Panc1 (cell line): ENCODE measurements at regions not wholly inside any gene's neighbourhood (a gene's known extent, or its start where the extent isn't known, plus 50 kb on each side); places are given as distances from the start of the nearest gene placed in this dataset.

Experiments
- ATAC-seq: fragments of 200-7000 bp; cut with Tn5 transposase; 2 replicates; pipeline ENCODE4 v1.9.1; 2020; ENCODE audit warnings: mild to moderate bottlenecking, moderate library complexity
- BruUV-seq: library from RNA; stranded (reverse); fragments of 400-500 nt; replicated peaks from 2 replicates; lab custom pipeline; 2021; lab: Mats Ljungman, UMichigan
- CTCF ChIA-PET: fragments of 300-600 bp; sonication (Branson Sonifier 250); formaldehyde crosslinking; loops from one replicate; lab custom pipeline; 2022; ENCODE audit warnings: antibody characterized with exemption; lab: Charles Lee
- POLR2A ChIA-PET: fragments of 300-600 bp; sonication (Branson Sonifier 250); formaldehyde crosslinking; loops from one replicate; lab custom pipeline; 2022; ENCODE audit warnings: antibody characterized with exemption; lab: Charles Lee
- DNase-seq: peaks from one replicate; pipeline ENCODE4 v3.0.0-alpha.2; 2010; ENCODE audit warnings: low read depth, low spot score
- H3K27ac ChIP-seq: 2 replicates; pipeline ENCODE4 v1.5.1; 2011; ENCODE audit warnings: mild to moderate bottlenecking, low read length, inconsistent platforms
- H3K27me3 ChIP-seq: fragments of 200-500 bp; sonication (Bioruptor generic); 2 replicates; pipeline ENCODE4 v1.6.0; 2014; ENCODE audit warnings: low read length, inconsistent platforms; ENCODE audit not compliant: control insufficient read depth, insufficient read depth
- H3K36me3 ChIP-seq: fragments of 200-500 bp; sonication (Bioruptor generic); 2 replicates; pipeline ENCODE4 v1.5.1; 2014; ENCODE audit warnings: inconsistent platforms, mild to moderate bottlenecking, low read length, moderate library complexity; ENCODE audit not compliant: control insufficient read depth, insufficient read depth
- H3K4me1 ChIP-seq: 2 replicates; pipeline ENCODE4 v1.5.1; 2011; ENCODE audit warnings: inconsistent platforms, mild to moderate bottlenecking, low read length, moderate library complexity; ENCODE audit not compliant: control insufficient read depth, insufficient read depth
- H3K4me3 ChIP-seq, 2 experiments: 2 replicates each; pipeline ENCODE4 v1.5.1; 2011 to 2012; ENCODE audit warnings: low read depth in 2 of 2, low read length in 2 of 2, mild to moderate bottlenecking in 2 of 2, inconsistent platforms in 1 of 2, moderate library complexity in 1 of 2
- H3K9me3 ChIP-seq: fragments of 200-500 bp; sonication (Bioruptor generic); 2 replicates; pipeline ENCODE4 v1.5.1; 2014; ENCODE audit warnings: low read depth, mild to moderate bottlenecking, inconsistent platforms, low read length, moderate library complexity; ENCODE audit not compliant: control insufficient read depth, insufficient read depth
- CTCF ChIP-seq: fragments of 450-650 bp; IDR thresholded peaks from 2 replicates; pipeline ENCODE4 v1.5.1; 2017; ENCODE audit warnings: mild to moderate bottlenecking
- POLR2AphosphoS5 ChIP-seq: IDR thresholded peaks from 2 replicates; pipeline ENCODE4 v1.6.1; 2012; ENCODE audit warnings: mild to moderate bottlenecking, low read depth, low read length, moderate library complexity
- REST ChIP-seq, 2 experiments: IDR thresholded peaks; 2 replicates each; pipeline ENCODE4 v1.6.1; 2011 to 2012; ENCODE audit warnings: low read depth in 2 of 2, control low read depth in 1 of 2, low read length in 1 of 2, mild to moderate bottlenecking in 1 of 2, moderate library complexity in 1 of 2; ENCODE audit not compliant: insufficient read depth in 1 of 2
- SIN3A ChIP-seq: IDR thresholded peaks from 2 replicates; pipeline ENCODE4 v1.6.1; 2012; ENCODE audit warnings: low read depth, mild to moderate bottlenecking, low read length, moderate library complexity, borderline replicate concordance; ENCODE audit not compliant: insufficient read depth
- TCF7L2 ChIP-seq: IDR thresholded peaks from 2 replicates; pipeline ENCODE4 v1.6.1; 2011; ENCODE audit warnings: mild to moderate bottlenecking, low read depth, low read length, inconsistent platforms
- in situ Hi-C: cut with HindIII; loops from 2 replicates; pipeline ENCODE4 v1.10.0; 2016; ENCODE audit warnings: low sequenced_read_pairs, low pct_unique_long_range_greater_than_20kb
- intact Hi-C: fragments of 100-400 bp; cut with micrococcal nuclease; formaldehyde crosslinking; loops from one replicate; pipeline ENCODE4 v1.10.0; 2022; ENCODE audit not compliant: unreplicated experiment

- intact Hi-C loops, result no loop called here
- no peaks in the 10 kb centered on the region for H3K4me1 ChIP-seq
- H3K27me3 ChIP-seq, result peaks cover 14% of the 10 kb centered on the region
- BruUV-seq, result no TSS peak
- in situ Hi-C loops, result no loop called here
- ChIA-PET POLR2A (no interaction called here), CTCF (no interaction called here)
- DNase-seq (no peak), ATAC-seq (no peak)
- H3K4me3 ChIP-seq, result no peak overlapping the region
- H3K9me3 ChIP-seq, result 0 out of 2 replicates have a peak, but pooled peaks cover 5% of the 10 kb centered on the region
- H3K27ac ChIP-seq, result no peak overlapping the region
- H3K36me3 ChIP-seq, result no peaks in the 10 kb centered on the region
- TF ChIP-seq TCF7L2, result no peak
- TF ChIP-seq POLR2AphosphoS5, result no peak
- TF ChIP-seq CTCF, result no peak
- TF ChIP-seq REST (IDR thresholded peaks at IDR 0.05; ENCODE audit: insufficient read depth in 1 of 2, low read depth in 2 of 2, low read length in 1 of 2), result no peak
- TF ChIP-seq SIN3A, result no peak
Measured at GRCh38 chr9:34802916-34803315, 93.0 kb upstream of the CCL21 start.

- Histone ChIP-seq H3K4me3 (no peak overlapping the region), H3K27me3 (peaks cover 27% of the 10 kb centered on the region), H3K4me1 (no peaks in the 10 kb centered on the region; the same call in 1 of the 2 replicates), H3K9me3 (no peaks in the 10 kb centered on the region), H3K36me3 (no peaks in the 10 kb centered on the region), H3K27ac (no peak overlapping the region)
- intact Hi-C loops, result no loop called here
- DNase-seq (no peak), ATAC-seq (no peak)
- in situ Hi-C loops, result no loop called here
- CTCF ChIA-PET, result no interaction called here
- no TSS peak for BruUV-seq
- TF ChIP-seq CTCF (no peak), REST (IDR thresholded peaks at IDR 0.05; ENCODE audit: insufficient read depth in 1 of 2, low read depth in 2 of 2, low read length in 1 of 2) (no peak), TCF7L2 (no peak), SIN3A (no peak), POLR2AphosphoS5 (no peak)
- POLR2A ChIA-PET, result no interaction called here
Measured at GRCh38 chr9:34797367-34797766, 87.4 kb upstream of the CCL21 start.
